Uterus (tissue), 3 donors: ENCODE measurements at regions not wholly inside any gene's neighbourhood (a gene's known extent, or its start where the extent isn't known, plus 50 kb on each side); places are given as distances from the start of the nearest gene placed in this dataset.

Source experiments
- DNase-seq, 2 donors: peaks; one replicate each; pipeline ENCODE4 v3.0.0-alpha.2; 2019 to 2020
- H3K27ac ChIP-seq, 2 donors: fragments of 200-600 bp; sonication (generic); 1 replicate in 1 of 2; 2 replicates in 1 of 2; pipeline ENCODE4 v1.5.1; 2016 to 2018
- H3K27me3 ChIP-seq, 2 donors: fragments of 200-600 bp; sonication (generic); one replicate each; pipeline ENCODE4 v1.5.1; 2018 to 2019; ENCODE audit warnings: control low read depth in 1 of 2
- H3K36me3 ChIP-seq, 2 donors: fragments of 200-600 bp; sonication (generic); one replicate each; pipeline ENCODE4 v1.5.1; 2019; ENCODE audit warnings: control low read depth in 1 of 2
- H3K4me1 ChIP-seq, 2 donors: fragments of 200-600 bp; sonication (generic); one replicate each; pipeline ENCODE4 v1.5.1; 2018 to 2019; ENCODE audit warnings: control low read depth in 1 of 2
- H3K4me3 ChIP-seq, 2 donors: fragments of 200-600 bp; sonication (generic); 1 replicate in 1 of 2; 2 replicates in 1 of 2; pipeline ENCODE4 v1.5.1; 2018 to 2019; ENCODE audit warnings: mild to moderate bottlenecking in 1 of 2
- H3K9me3 ChIP-seq, 2 donors: fragments of 200-600 bp; sonication (generic); one replicate each; pipeline ENCODE4 v1.5.1; 2019; ENCODE audit warnings: control low read depth in 1 of 2
- POLR2A ChIP-seq, 2 donors: fragments of 450-650 bp; IDR thresholded peaks; one replicate each; pipeline ENCODE4 v1.6.1; 2016; ENCODE audit warnings: antibody characterized with exemption in 2 of 2, mild to moderate bottlenecking in 1 of 2, moderate library complexity in 1 of 2
- intact Hi-C: fragments of 100-400 bp; cut with DNase I; formaldehyde crosslinking; loops from one replicate; pipeline ENCODE4 v1.15.1; 2023; ENCODE audit warnings: low total_unique reads
- TF ChIP-seq, protein P1 (sequence below), 4 experiments: fragments of 200-600 bp in 2 of 4; fragments of 450-650 bp in 2 of 4; sonication (generic) in 2 of 4; IDR thresholded peaks; one replicate each; pipeline ENCODE4 v1.5.1; 2016 to 2019; ENCODE audit warnings: antibody characterized with exemption in 4 of 4, mild to moderate bottlenecking in 2 of 4, moderate library complexity in 1 of 4
- donor health status: DM: yes; HTN: yes; CAD: no.

GRCh38 chrX:96453139-96453538 lies 231.5 kb upstream of the DIAPH2 start:
- no peaks in the 10 kb centered on the region for H3K36me3 ChIP-seq
- no peaks in the 10 kb centered on the region for H3K4me1 ChIP-seq
- H3K4me3 ChIP-seq = no peak overlapping the region
- TF ChIP-seq, protein P1, sequence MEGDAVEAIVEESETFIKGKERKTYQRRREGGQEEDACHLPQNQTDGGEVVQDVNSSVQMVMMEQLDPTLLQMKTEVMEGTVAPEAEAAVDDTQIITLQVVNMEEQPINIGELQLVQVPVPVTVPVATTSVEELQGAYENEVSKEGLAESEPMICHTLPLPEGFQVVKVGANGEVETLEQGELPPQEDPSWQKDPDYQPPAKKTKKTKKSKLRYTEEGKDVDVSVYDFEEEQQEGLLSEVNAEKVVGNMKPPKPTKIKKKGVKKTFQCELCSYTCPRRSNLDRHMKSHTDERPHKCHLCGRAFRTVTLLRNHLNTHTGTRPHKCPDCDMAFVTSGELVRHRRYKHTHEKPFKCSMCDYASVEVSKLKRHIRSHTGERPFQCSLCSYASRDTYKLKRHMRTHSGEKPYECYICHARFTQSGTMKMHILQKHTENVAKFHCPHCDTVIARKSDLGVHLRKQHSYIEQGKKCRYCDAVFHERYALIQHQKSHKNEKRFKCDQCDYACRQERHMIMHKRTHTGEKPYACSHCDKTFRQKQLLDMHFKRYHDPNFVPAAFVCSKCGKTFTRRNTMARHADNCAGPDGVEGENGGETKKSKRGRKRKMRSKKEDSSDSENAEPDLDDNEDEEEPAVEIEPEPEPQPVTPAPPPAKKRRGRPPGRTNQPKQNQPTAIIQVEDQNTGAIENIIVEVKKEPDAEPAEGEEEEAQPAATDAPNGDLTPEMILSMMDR (IDR thresholded peaks at IDR 0.05) = no peak
- no peak for TF ChIP-seq POLR2A (IDR thresholded peaks at IDR 0.05)
- intact Hi-C loops = no loop called here
- H3K27ac ChIP-seq = no peak overlapping the region
- H3K27me3 ChIP-seq = no peaks in the 10 kb centered on the region
- H3K9me3 ChIP-seq = no peaks in the 10 kb centered on the region
- DNase-seq = no peak

- H3K9me3 ChIP-seq = no peaks in the 10 kb centered on the region
- no peak overlapping the region for H3K4me3 ChIP-seq
- no peaks in the 10 kb centered on the region for H3K27me3 ChIP-seq
- no peaks in the 10 kb centered on the region for H3K36me3 ChIP-seq
- no peak for DNase-seq
- no peak overlapping the region for H3K27ac ChIP-seq
- H3K4me1 ChIP-seq = no peaks in the 10 kb centered on the region
- intact Hi-C loops = no loop called here
- TF ChIP-seq, protein P1 (IDR thresholded peaks at IDR 0.05) = no peak
- no peak for TF ChIP-seq POLR2A (IDR thresholded peaks at IDR 0.05)
Observed at GRCh38 chrX:96455078-96455477, 229.6 kb upstream of the DIAPH2 start.

- no peak overlapping the region for H3K27ac ChIP-seq
- intact Hi-C loops = no loop called here
Observed at GRCh38 chrX:96464880-96465558, 219.6 kb upstream of the DIAPH2 start.

GRCh38 chrX:96474029-96474740 lies 210.5 kb upstream of the DIAPH2 start:
- DNase-seq = no peak
- Histone ChIP-seq H3K4me1 (no peaks in the 10 kb centered on the region), H3K4me3 (no peak overlapping the region), H3K36me3 (no peaks in the 10 kb centered on the region), H3K27me3 (no peaks in the 10 kb centered on the region), H3K27ac (no peak overlapping the region), H3K9me3 (no peaks in the 10 kb centered on the region)
- no peak for TF ChIP-seq POLR2A (IDR thresholded peaks at IDR 0.05)
- intact Hi-C loops = no loop called here

More at GRCh38 chrX:96464880-96465558, 219.6 kb upstream of the DIAPH2 start:
- Histone ChIP-seq H3K4me1 (no peaks in the 10 kb centered on the region), H3K9me3 (no peaks in the 10 kb centered on the region), H3K36me3 (no peaks in the 10 kb centered on the region), H3K4me3 (no peak overlapping the region), H3K27me3 (no peaks in the 10 kb centered on the region)
- no peak for DNase-seq
- TF ChIP-seq POLR2A (IDR thresholded peaks at IDR 0.05) = no peak
- TF ChIP-seq, protein P1 (IDR thresholded peaks at IDR 0.05) = no peak

GRCh38 chrX:96474741-96475125 lies 209.9 kb upstream of the DIAPH2 start:
- intact Hi-C loops = no loop called here
- DNase-seq = no peak
- Histone ChIP-seq H3K4me3 (no peak overlapping the region), H3K27ac (no peak overlapping the region), H3K9me3 (no peaks in the 10 kb centered on the region), H3K4me1 (no peaks in the 10 kb centered on the region), H3K36me3 (no peaks in the 10 kb centered on the region), H3K27me3 (no peaks in the 10 kb centered on the region)
- no peak for TF ChIP-seq POLR2A (IDR thresholded peaks at IDR 0.05)
- TF ChIP-seq, protein P1 (IDR thresholded peaks at IDR 0.05) = no peak
